GM19438 (cell line): ENCODE measurements at regions not wholly inside any gene's neighbourhood (a gene's known extent, or its start where the extent isn't known, plus 50 kb on each side); places are given as distances from the start of the nearest gene placed in this dataset.
"Not testable (repeated sequence)": the region's sequence is repeated elsewhere in the genome, so short reads cannot be mapped to it uniquely, and the experiment has no call there.

ENCODE experiments used
- ATAC-seq: cut with Tn5 transposase; IDR thresholded peaks from one replicate; pipeline ENCODE4 v1.9.1; 2021; ENCODE audit warnings: low read depth; ENCODE audit not compliant: unreplicated experiment

DNA sequence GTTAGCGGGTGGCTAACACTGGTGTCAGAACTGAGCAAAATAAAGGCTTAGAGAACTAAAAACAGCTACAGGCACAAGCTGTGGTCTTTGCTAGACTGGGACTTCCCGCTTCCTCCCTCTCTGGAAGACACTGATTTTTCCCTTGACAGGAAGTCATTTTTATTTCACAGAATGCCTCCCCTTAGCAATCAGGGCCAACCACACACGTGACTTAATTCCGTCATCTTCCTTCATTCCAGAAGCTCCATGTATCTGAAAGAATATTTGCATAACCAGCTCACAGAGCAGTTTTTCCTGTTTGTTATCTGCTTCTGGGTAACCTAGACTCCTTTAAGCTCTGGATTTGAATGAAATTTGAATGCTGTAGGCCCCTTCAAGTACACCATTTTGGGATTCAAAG, 327.5 kb upstream of the FRG1 start:
- ATAC-seq = no peak

DNA sequence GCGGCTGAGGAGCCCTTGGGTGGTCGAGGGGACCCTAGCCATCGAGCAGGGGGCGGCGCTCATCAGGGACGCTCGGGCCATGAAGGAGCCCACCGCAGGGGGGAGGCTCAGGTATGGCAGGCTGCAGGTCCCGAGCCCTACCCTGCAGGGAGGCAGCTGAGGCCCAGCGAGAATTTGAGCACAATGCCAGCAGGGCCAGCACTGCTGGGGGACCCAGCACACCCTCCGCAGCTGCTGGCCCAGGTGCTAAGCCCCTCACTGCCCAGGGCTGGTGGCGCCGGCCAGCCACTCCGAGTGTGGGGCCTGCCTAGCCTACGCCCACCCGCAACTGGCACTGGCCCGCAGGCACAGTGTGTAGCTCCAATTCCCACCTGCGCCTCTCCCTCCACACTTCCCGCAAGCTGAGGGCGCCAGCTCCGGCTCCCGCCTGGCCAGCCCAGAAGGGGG, 325.4 kb upstream of the FRG1 start:
- ATAC-seq = no peak

DNA sequence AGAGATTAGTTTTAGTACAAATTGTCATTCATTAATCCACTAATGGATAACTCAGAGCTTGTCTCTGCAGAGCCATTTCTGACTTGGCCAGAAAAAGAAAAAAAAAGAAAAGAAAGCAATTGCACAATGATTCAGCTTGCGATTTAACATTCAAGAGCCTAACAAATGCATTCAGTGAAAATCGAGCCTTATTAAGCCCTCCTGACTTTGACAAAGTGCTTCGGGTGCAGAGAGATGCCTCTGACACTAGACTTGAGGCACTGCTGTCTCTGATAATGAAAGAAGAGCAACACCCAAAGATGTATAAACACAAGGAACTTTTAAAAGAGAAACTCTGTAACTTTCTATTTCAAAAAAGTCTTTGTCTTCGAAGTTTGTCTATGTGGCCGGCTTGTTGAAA, 322.9 kb upstream of the FRG1 start:
- ATAC-seq = not testable (repeated sequence)

DNA sequence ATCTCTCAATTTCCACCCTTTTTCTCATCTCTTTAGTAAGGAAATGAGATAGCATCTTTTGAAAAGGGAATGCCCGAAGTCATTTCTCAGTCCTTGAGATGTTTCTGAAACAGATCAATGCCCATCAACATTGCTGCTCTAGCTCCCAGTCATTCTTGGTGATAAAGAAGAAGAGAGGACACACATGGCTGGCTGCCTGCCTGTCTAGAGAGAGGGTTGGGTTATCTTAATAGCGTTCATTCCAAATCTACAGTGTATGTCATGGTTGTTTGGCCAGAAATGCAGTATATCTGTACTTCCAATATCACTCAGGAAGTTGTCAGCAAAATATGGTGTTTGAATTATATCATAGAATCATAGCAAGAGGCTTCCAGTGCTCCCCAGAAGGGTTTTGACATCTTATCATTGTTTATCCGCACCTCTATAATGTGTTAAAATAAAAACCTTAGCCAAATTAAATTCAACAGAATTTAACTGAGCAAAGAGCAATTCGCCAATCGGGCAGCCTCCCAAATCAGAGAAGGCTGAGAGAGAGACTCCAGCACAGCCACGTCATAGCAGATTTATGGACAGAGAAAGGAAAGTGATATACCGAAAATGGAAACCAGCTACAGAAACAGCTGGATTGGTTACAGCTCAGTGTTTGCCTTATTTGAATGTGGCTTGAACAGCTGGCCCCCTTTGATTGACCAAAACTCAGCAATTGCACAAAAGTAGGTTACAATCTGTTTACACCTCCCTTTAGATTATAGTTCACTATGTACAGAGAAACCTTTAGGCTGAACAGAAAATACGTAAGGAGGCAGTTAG, 321.0 kb upstream of the FRG1 start:
- peak; percentile 60 for ATAC-seq

DNA sequence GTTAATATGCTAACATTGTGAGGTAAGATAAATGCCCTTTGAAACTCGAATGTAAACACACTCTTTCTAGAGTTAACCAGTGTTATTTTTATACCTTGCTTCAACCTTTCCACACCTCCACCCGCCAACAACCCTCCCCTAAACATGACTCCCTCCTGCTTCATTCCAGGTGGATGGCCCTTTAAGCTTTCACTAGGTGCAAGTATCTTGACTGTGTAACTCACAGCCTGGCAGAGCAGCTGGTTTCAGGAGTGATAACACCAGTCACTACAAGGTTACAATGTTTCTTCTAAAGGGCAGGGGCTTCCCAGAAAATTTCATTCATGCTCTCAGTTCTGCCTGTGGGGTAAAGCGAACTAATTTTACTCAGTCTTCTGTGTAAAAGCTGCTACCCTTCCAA, 318.1 kb upstream of the FRG1 start:
- not testable (repeated sequence) for ATAC-seq

DNA sequence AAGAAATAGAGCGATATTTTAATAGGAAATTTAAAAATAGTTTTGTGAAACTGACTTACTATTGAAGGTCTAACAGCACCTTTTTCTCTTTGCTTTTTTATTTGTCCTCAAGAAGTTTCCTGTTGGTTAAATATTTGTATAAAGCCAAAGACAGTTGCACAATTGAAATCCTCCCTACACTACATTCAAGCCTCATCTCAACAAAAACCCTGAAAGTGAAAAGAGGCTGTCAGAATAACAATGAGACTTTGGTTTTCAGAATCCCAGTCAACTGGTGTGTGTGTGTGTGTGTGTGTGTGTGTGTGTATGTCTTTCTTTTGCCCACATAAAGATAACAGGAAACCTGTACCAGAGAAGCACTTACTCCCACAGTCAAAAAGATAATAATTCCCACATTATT, 313.6 kb upstream of the FRG1 start:
- not testable (repeated sequence) for ATAC-seq

DNA sequence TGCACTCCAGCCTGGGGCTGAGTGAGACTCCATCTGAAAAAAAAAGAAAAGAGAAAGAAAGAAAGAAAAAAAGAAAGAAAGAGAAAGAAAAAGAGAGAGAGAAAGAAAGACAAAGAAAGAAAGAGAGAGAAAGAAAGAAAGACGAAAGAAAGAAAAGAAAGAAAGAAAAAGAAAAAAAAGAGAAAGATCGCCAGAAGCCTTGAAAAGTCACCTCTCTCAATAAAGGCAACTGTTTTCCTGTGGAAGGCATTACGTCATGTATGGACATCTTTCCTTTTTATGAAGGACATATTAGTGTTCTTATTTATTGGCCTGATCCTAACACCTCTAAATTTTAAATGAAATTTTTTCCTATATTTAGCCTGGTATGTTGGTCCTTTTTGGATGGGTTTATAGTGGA, 310.9 kb upstream of the FRG1 start:
- ATAC-seq = not testable (repeated sequence)

DNA sequence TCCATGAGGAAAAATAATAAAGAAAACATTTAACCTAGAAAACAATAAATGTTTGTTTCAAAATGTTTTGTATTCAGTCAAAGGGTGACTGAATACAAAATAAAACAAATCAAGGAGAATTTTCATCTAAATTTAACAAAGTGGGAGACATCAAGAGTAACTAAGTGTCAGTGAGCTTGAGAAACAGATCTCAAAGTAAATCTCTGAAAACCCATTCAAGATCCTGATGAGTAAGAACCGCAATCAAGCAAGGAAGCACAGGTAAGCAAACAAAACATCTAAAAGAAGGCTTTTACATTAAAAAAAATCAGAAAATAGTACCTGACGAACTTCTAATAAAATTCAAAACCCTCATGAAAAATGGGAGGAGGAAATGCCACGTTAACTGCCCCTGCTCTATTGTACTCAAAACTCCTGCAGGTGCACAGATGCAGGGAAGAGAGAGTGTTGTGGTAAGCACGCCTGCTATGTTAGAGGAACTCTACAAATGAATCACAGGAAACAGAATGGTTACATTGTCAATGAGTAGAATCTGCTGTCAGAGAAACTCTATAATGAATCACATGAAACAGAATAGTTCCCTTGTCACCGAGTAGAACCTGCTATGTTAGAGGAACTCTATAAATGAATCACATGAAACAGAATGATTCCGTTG, 309.6 kb upstream of the FRG1 start:
- peak; percentile 99 for ATAC-seq

DNA sequence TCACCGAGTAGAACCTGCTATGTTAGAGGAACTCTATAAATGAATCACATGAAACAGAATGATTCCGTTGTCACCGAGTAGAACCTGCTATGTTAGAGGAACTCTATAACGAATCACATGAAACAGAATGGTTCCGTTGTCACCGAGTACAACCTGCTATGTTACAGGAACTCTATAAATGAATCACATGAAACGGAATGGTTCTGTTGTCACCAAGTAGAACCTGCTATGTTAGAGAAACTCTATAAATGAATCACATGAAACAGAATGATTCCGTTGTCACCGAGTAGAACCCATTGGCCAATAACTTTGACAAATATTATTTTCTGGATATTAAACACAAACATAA, 309.1 kb upstream of the FRG1 start:
- not testable (repeated sequence) for ATAC-seq

DNA sequence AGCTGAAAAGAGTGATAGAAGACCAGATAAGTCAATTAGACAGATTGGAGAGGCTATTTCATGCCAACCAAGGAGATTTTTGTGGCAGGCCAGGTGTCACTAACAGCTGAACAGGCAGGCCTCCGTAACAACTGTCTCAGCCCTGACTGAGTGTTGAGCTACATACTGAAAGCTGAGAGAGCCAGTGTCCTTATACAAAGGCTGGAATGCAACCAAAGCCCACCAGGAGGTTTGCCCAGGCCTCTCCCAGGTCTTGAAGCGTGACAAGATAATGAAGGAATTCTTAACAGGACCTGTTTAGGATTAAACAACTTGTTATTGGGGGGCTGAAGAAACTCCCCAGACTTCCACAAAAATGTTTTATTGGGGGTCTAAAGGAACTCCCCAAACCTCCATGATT, 290.2 kb upstream of the FRG1 start:
- ATAC-seq = not testable (repeated sequence)

DNA sequence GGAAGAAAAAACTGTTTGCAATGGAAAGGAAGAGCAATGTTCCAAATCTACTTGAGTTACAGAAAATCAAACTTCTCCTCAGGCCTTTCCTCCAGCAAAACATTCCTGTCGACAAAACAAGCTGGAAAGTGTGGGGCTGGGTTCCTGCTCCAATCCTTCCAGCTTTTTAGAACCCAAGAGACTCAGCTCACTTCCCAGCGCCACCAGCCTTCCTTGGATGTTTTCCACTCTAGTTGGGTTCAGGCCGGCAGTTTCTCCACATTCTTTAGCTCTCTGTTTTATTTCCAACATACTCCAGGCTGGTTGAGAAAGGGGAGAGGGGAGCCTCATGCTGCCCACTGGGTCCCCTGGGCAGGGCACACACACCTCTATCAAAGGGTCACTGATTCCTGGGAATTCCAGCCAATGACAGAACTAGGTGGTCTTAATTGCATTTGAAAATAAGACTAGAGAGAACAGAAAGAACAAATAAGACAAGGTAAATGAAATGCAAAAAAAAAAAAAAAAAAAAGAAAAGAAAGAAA, 287.5 kb upstream of the FRG1 start:
- ATAC-seq = not testable (repeated sequence)

DNA sequence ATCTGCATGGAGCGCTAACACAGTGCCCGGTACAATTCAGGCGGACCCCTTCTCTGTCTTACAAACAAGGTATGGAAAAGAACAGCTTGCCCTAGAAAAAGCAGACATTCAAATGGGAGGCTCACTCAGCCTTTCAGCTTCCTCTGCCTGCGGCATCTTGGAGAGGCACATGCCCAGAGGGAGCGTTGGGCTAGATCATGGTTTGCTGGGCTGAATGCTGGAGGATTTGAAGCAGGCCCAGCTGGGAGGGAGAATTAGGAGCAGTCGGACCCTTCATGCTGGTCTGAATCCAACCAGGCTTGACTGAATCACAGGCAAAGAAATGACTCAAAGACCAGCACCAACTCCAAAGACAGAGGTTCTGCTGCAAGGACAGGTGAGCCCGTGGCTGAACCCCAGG, 286.7 kb upstream of the FRG1 start:
- ATAC-seq = not testable (repeated sequence)

DNA sequence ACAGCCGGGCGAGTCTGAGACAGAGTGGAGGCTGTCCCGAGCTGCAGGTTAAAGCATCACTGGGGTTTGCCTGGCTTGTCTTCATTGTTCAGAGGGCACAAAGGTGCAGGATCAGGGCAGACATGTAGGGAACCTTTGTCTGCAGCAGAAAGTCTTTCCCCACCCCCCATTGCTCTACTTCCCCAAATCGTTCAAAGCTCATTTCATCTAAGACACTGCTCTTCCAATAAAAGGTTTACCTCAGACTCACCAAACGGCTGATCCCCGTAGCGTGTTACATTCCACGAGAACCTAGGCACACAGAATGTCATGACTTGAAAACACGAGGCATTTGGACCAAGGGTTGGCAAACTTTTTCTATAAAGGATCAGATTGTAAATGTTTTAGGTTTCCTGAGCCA, 286.3 kb upstream of the FRG1 start:
- ATAC-seq = not testable (repeated sequence)

DNA sequence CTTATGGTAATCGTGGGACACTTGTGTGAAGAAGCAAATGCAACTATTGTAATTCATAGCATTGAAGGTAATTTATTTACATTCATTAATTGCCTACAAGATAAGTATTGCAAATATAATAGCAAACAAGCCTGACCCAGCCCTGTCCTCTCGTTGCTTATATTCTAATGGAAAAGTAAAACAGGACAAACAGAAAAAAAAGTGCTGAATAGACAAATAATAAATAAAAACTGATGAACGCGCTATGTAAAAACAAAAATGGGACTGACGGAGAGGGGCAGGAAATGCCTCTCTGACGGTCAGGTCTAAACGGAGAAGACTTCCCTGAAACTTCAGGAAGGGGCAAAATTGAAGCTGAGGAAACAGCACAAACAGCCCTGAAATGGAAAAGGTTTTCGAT, 284.9 kb upstream of the FRG1 start:
- ATAC-seq = not testable (repeated sequence)

DNA sequence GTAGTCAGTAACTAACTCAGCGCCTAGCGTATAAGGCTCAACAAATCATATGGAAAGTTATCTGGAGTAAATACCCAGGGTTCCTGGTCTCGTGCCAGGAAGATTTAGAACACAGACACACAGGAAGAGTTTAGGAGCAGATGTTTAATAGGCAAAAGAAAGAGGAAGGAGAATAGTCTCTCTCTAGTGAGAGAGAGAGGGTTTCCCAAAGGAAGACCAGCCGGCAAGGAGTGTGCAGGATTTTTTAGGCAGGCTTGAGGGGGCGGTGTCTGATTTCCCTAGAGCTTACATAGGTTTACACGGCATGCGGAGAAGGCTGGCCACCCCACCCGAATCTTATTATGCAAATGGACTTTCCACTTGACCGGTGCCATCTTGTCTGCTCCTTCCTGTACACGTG, 284.0 kb upstream of the FRG1 start:
- ATAC-seq = no peak

DNA sequence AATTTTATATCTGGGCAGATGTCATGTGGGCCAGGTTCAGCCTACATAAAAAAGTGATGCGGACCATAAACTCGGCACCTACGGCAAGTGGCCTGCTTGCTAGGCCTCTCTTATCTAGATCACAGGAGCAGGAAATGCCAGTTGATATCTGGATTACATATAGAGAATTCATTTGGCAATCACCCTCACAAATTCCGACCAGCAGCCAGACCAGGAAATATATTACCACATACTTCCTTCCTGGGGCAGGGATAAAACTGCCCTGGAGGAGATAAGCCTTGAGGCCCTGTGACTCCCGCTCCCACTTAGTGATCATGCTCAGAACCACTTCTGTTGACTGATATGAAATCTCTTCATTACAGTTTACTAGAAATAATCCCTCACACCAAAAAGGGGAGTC, 282.4 kb upstream of the FRG1 start:
- not testable (repeated sequence) for ATAC-seq

DNA sequence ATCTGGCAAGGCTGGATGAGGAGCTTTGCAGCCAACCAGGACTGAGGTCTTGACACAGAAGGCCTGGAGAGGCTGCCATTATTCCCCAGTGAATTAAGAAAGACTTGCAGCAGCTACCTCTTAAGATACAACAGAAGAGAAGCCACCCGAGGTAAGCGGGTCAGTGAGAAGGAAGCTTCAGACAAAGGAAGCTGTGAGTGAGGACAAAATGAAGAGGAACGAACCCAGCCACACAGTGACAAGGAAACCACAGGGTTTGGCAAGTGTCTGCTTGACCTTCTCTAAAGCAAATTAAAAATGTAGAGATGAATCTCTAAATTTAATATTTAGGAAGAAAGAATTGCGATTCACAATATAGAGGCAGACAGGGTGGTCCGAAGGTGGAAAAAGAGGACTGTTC, 281.8 kb upstream of the FRG1 start:
- not testable (repeated sequence) for ATAC-seq

DNA sequence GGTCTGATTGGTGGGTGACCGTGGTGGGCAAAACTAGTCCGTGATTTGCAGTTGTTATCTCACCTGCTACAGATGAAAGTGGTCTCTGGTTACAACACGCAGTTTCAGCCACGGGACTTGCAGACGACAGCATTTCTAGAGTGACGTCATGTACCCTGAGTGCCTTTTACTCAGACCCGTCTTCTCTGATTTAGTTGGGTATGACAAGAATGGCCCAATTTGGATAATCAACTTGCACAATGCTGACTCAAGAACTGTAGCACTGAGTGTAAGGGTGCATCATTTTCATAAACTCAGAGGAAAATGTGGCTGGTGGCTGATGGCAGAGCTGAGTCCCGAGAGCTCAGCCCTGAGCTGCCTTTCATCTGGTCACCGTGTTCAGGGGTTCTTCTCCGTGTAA, 281.4 kb upstream of the FRG1 start:
- no peak for ATAC-seq

DNA sequence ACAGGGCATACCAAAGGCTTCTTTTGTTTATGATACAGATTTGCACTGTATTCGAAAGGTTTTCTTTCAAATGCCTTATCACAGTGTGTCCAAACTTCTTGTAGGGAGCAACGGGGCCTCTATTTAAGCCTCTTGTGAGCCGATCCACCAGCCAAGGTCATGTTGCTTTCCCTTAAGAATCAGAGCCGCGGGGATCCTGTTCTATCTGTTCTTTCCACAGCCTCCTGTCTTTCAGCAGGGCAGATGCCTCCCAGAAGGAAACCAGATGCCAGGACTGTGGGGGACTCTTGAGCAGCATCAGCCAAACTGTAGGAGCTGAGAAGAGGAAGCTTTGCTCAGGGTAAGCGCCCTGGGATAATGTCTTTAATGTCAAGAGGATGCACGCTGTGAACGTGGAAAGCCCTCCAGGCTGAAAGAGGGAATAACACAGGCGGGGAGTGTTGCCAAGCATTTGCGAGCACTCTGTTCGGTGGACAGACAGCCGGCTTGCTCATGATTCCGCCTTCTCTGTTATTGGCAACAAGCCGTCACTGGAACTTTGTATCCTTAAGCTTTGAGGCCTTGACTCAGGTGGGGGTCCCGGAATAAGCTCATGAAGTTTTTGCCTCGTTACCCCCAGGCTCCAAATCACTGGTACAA, 279.8 kb upstream of the FRG1 start:
- ATAC-seq = no peak

DNA sequence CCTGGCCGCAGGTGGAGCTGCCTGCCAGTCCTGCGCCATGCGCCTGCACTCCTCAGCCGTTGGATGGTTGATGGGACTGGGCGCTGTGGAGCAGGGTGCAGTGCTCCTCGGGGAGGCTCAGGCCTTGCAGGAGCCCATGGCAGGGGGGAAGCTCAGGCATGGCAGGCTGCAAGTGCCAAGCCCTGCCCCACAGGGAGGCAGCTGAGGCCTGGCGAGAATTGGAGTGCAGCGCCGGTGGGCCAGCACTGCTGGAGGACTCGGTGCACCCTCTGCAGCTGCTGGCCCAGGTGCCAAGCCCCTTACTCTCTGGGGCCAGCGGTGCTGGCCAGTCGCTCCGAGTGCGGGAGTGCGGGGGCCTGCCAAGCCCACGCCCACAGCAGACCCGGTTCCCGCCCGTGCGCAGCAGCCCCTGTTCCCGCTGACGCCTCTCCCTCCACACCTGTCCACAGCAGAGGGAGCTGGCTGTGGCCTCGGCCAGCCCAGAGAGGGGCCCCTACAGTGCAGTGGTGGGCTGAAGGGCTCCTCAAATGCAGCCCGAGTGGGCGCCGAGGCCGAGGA, 275.9 kb upstream of the FRG1 start:
- no peak for ATAC-seq

DNA sequence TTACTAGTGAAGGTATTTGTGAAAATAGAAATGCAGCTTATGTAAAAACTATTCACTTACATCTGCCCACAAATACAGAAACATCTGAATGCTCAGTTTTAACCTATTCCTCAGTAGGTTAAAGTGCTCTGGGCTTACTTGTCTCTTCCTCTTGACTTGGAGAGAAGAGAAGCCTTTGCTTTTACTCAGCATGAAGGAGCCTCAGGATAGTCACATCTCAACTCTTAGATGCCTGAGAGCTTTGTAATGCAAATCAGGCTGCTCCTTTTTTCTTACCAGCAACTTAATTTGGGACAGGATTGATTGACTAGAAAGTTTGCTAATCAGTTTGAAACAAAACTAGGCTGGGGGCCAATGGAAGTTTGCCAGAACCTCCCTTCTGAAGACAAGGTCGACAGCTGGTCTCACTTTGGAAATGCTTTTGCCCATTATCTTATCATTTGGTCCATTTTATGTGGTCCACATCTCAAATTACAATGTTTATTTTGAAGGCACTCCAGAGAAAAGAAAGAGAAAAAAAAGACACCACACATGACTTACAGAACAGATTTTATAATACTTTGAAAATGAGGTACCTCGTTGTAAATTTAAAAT, 274.9 kb upstream of the FRG1 start:
- ATAC-seq = not testable (repeated sequence)
